ENCODE measurements at regions not wholly inside any gene's neighbourhood (a gene's known extent, or its start where the extent isn't known, plus 50 kb on each side); places are given as distances from the start of the nearest gene placed in this dataset.

DNA sequence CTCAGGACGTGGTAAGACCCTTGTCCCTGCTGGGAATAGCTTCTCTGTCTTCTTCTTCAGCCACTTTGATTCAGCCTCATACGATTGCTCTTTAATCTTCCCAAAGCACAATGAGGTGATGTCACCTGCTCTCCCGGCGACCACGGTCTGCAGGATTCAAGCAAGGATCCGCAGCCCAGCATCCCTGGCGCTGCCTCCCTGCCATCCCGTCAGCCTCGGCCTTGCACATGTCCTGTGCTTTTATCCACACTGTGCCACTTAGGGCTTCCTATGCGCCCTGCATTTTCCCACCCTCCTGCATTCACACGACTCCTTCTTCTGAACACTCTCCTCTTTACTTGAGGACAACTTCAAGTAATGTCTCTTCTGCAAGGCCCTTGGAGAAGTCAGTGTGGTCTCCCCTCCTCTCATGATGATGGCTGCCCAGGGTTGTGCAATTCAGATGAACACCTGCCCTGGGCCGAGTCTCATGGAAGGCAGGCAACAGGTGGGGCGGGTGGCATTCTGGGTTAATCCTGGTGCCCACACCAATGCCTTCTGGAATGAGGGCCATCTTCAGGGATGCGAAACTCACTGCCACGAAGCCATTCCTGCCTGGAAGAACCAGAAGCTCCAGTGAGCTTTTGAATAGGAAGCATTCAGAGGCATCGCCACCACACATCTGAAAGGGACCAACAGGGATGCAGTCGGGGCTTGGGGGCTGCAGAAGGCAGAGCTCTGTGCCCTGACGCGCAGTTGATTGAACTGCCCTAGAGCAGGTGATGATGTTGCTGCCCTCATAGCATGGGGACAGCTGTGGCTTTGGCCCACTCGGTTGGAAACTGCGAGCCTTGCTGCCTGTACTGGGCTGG lies 287.5 kb downstream of the GLRX3 start:
- WGBS, 2 donors, result 85 to 90% methylated on average over 21 of the region's 21 CpGs
- Histone ChIP-seq H3K4me3 (no peak overlapping the region), H3K4me1 (no peaks in the 10 kb centered on the region), H3K9me3 (no peaks in the 10 kb centered on the region), H3K36me3 (no peaks in the 10 kb centered on the region), H3K27me3 (peaks cover 0 to 18% (median 0%) of the 10 kb centered on the region in 7 donors), H3K27ac (no peak overlapping the region)
- no peak for TF ChIP-seq CTCF (IDR thresholded peaks at IDR 0.05)
- DNase-seq (no peak), ATAC-seq (no peak)
- intact Hi-C loops (cut with DNase I), result no loop called here

GRCh38 chr10:130424418-130424817 lies 288.2 kb downstream of the GLRX3 start:
- H3K4me3 ChIP-seq, result no peak overlapping the region
- peaks cover 0 to 17% (median 0%) of the 10 kb centered on the region in 7 donors for H3K27me3 ChIP-seq
- WGBS, 2 donors, result 62 to 63% methylated on average over 10 of the region's 10 CpGs
- intact Hi-C loops (cut with DNase I), result no loop called here
- H3K27ac ChIP-seq, result no peak overlapping the region
- no peaks in the 10 kb centered on the region for H3K4me1 ChIP-seq
- no peaks in the 10 kb centered on the region for H3K9me3 ChIP-seq
- TF ChIP-seq CTCF (IDR thresholded peaks at IDR 0.05), result no peak
- DNase-seq (no peak), ATAC-seq (no peak)
- no peaks in the 10 kb centered on the region for H3K36me3 ChIP-seq

DNA sequence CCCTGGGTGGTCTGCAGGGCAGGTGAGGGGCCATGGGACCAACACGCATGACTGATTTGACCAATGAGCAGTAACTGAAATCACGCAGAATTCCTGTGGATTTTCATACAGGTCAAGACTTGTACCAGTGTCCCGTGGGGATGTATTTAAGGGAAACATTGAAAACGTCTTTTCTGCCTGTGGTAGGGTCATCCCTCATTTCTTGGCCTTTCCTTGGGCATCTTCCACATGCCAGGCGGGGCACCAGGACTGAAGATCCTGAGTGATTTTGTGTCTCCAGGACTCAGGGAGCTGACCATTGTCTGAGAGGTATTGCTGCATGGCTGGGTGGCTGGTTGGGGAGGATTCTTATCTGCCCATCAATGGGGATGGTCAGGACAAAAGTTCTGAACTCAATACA lies 289.0 kb downstream of the GLRX3 start:
- no peak for DNase-seq
- H3K36me3 ChIP-seq, result no peaks in the 10 kb centered on the region
- ATAC-seq, result no peak
- H3K27ac ChIP-seq, result no peak overlapping the region
- no peaks in the 10 kb centered on the region for H3K4me1 ChIP-seq
- TF ChIP-seq CTCF (IDR thresholded peaks at IDR 0.05), result no peak
- intact Hi-C loops (cut with DNase I), result no loop called here
- 76 to 81% methylated on average over 5 of the region's 5 CpGs for WGBS, 2 donors
- no peak overlapping the region for H3K4me3 ChIP-seq
- no peaks in the 10 kb centered on the region for H3K9me3 ChIP-seq
- peaks cover 0 to 12% (median 0%) of the 10 kb centered on the region in 7 donors for H3K27me3 ChIP-seq

- Histone ChIP-seq H3K27me3 (peaks cover 0 to 16% (median 0%) of the 10 kb centered on the region in 7 donors), H3K36me3 (no peaks in the 10 kb centered on the region), H3K4me3 (no peak overlapping the region), H3K27ac (no peak overlapping the region), H3K9me3 (no peaks in the 10 kb centered on the region), H3K4me1 (no peaks in the 10 kb centered on the region)
- TF ChIP-seq CTCF (IDR thresholded peaks at IDR 0.05), result no peak
- WGBS, 2 donors, result 81 to 83% methylated on average over 10 of the region's 10 CpGs
- intact Hi-C loops (cut with DNase I), result no loop called here
- no peak for DNase-seq
- no peak for ATAC-seq
Measured at GRCh38 chr10:130425881-130426435, 289.8 kb downstream of the GLRX3 start.
